Pancreas (tissue), 10 donors: ENCODE measurements at regions not wholly inside any gene's neighbourhood (a gene's known extent, or its start where the extent isn't known, plus 50 kb on each side); places are given as distances from the start of the nearest gene placed in this dataset.
"Not testable (repeated sequence)": the region's sequence is repeated elsewhere in the genome, so short reads cannot be mapped to it uniquely, and the experiment has no call there.

Source experiments
- ATAC-seq, 4 donors: fragments of 200-7000 bp; cut with Tn5 transposase; one replicate each; pipeline versions ENCODE4 v1.8.0 to v1.9.1; 2020; ENCODE audit warnings: mild to moderate bottlenecking in 4 of 4, moderate library complexity in 4 of 4
- DNase-seq, 6 donors: peaks; one replicate each; pipeline ENCODE4 v3.0.0-alpha.2; 2020
- FAIRE-seq: peaks from 2 replicates; lab custom pipeline; 2012; peaks lifted over from hg19 to GRCh38; lab: Jason Lieb, UNC
- H3K27ac ChIP-seq, 4 donors: fragments of 200-600 bp; sonication (generic); 1 replicate in 3 of 4; 2 replicates in 1 of 4; pipeline versions ENCODE4 v1.5.0 to v1.8.0; 2020
- H3K27me3 ChIP-seq, 4 donors: fragments of 200-600 bp; one replicate each; pipeline ENCODE4 v1.8.0; 2021
- H3K36me3 ChIP-seq, 3 donors: fragments of 200-600 bp; sonication (generic) in 1 of 3; one replicate each; pipeline versions ENCODE4 v1.5.0 to v1.8.0; 2020 to 2021
- H3K4me1 ChIP-seq, 3 donors: fragments of 200-600 bp; one replicate each; pipeline ENCODE4 v1.8.0; 2021
- H3K4me3 ChIP-seq, 4 donors: fragments of 200-600 bp; sonication (generic) in 2 of 4; one replicate each; pipeline versions ENCODE4 v1.5.0 to v1.8.0; 2020 to 2021
- H3K9me3 ChIP-seq, 4 donors: fragments of 200-600 bp; one replicate each; pipeline ENCODE4 v1.8.0; 2021
- WGBS, 2 donors: extraction: QIAGEN DNeasy Blood & Tissue Kit; methylation state at CpG; one replicate each; pipeline ENCODE4 v1.1.7; 2013; 5-methylcytosine and 5-hydroxymethylcytosine counted together
- intact Hi-C, 3 donors: fragments of 100-400 bp; cut with DNase I; formaldehyde crosslinking; loops; one replicate each; pipeline versions ENCODE4 v1.11.1 to v1.14.2; 2022
- TF ChIP-seq, protein P1 (sequence below), 4 donors: fragments of 200-600 bp; sonication (generic) in 3 of 4; IDR thresholded peaks; one replicate each; pipeline versions ENCODE4 v1.5.0 to v1.8.0; 2021; ENCODE audit warnings: antibody characterized with exemption in 4 of 4
- donor health status: healthy with polysubstance abuse.
- donor health status: DM: no; HTN: no; CAD: no; lungs with moderate emphysema.
- donor health status: DM: no; HTN: no; CAD: no.
- donor health status: control.
- donor health status: control.
- donor health status: Bipolar disorder and iron deficiency.
- donor health status: DM: yes; HTN: yes; CAD: no.
- donor health status: DM: no; HTN: no; CAD: no.
- donor health status: DM: no; HTN: no; CAD: no.
- donor health status: DM: yes; HTN: yes; CAD: no.

DNA sequence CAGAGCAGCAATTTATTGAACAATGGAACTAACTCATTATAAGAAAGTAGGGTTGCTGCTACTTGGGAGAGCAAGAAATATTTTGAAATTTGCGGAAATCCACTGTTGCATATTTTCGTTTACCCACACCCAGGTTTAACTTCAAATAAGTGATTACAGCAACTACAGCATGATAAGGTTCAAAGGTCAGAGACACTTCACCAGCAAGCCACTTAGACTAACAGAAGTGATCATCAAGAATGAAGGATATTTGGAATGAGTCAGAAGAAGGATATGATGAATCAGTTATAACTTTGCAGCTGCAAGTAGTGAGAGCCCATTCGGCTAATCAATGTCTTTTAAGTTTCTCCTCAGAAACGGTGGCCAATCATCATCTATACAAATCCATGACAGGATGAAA, 199.3 kb downstream of the TMA16 start:
- 59 to 75% methylated on average over 4 of the region's 4 CpGs for WGBS, 2 donors
- no peak for ATAC-seq
- TF ChIP-seq, protein P1, sequence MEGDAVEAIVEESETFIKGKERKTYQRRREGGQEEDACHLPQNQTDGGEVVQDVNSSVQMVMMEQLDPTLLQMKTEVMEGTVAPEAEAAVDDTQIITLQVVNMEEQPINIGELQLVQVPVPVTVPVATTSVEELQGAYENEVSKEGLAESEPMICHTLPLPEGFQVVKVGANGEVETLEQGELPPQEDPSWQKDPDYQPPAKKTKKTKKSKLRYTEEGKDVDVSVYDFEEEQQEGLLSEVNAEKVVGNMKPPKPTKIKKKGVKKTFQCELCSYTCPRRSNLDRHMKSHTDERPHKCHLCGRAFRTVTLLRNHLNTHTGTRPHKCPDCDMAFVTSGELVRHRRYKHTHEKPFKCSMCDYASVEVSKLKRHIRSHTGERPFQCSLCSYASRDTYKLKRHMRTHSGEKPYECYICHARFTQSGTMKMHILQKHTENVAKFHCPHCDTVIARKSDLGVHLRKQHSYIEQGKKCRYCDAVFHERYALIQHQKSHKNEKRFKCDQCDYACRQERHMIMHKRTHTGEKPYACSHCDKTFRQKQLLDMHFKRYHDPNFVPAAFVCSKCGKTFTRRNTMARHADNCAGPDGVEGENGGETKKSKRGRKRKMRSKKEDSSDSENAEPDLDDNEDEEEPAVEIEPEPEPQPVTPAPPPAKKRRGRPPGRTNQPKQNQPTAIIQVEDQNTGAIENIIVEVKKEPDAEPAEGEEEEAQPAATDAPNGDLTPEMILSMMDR (IDR thresholded peaks at IDR 0.05): no peak
- no peaks in the 10 kb centered on the region for H3K9me3 ChIP-seq
- no peak for FAIRE-seq
- no peaks in the 10 kb centered on the region for H3K4me1 ChIP-seq
- no peaks in the 10 kb centered on the region for H3K27me3 ChIP-seq
- H3K27ac ChIP-seq: no peak overlapping the region
- H3K36me3 ChIP-seq: no peaks in the 10 kb centered on the region
- no peak for DNase-seq
- H3K4me3 ChIP-seq: no peak overlapping the region
- intact Hi-C loops: no loop called here

GRCh38 chr4:163694385-163694784, 199.9 kb downstream of the TMA16 start:
- no peaks in the 10 kb centered on the region for H3K36me3 ChIP-seq
- H3K4me3 ChIP-seq: no peak overlapping the region
- DNase-seq: no peak
- no peak for ATAC-seq
- intact Hi-C loops: no loop called here
- no peaks in the 10 kb centered on the region for H3K9me3 ChIP-seq
- FAIRE-seq: no peak
- no peaks in the 10 kb centered on the region for H3K27me3 ChIP-seq
- H3K4me1 ChIP-seq: no peaks in the 10 kb centered on the region
- H3K27ac ChIP-seq: no peak overlapping the region
- TF ChIP-seq, protein P1 (IDR thresholded peaks at IDR 0.05): no peak

DNA sequence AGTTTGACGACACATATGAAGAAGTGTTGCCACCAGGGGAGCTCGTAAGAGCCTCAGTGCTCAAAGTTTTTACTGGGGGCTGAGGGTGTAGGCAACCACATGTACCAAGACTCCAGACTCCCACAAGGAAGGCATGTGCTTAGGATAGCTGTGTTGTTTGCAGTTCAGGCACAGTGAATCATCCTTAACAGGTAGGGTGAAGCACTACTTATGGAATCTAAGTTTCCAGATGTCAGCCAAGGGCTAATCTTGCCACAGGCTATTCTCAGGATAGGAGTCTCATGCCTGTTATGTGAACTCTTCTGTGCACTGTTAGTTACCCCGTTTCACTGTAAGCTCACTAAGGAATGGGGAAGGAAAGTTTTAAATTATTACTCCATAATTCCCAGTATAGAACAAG, 202.6 kb downstream of the TMA16 start:
- WGBS, 2 donors: 42 to 59% methylated on average over 3 of the region's 3 CpGs
- Histone ChIP-seq H3K27ac (no peak overlapping the region), H3K4me3 (no peak overlapping the region), H3K36me3 (no peaks in the 10 kb centered on the region), H3K27me3 (no peaks in the 10 kb centered on the region), H3K9me3 (no peaks in the 10 kb centered on the region), H3K4me1 (no peaks in the 10 kb centered on the region)
- DNase-seq: no peak
- intact Hi-C loops: no loop called here
- no peak for FAIRE-seq
- TF ChIP-seq, protein P1 (IDR thresholded peaks at IDR 0.05): no peak
- ATAC-seq: no peak

DNA sequence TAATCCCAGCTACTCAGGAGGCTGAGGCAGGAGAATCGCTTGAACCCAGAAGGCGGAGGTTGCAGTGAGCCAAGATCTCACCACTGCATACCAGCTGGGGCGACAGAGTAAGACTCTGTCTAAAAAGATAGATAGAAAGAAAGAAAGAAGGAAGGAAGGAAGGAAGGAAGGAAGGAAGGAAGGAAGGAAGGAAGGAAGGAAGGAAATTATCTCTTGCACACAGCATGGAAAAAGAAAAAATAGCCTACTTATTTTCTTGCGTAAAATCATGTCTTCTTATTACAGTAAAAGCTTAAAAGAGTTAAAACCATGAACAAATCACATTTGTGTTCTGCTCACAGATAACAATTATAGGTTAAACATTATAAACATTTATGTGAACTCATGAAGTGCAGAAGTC, 205.9 kb downstream of the TMA16 start:
- ATAC-seq, H3K27me3 ChIP-seq, FAIRE-seq, H3K36me3 ChIP-seq, H3K9me3 ChIP-seq, H3K4me3 ChIP-seq, H3K4me1 ChIP-seq, intact Hi-C loops, DNase-seq, H3K27ac ChIP-seq: not testable (repeated sequence)
- 84 to 90% methylated on average over 4 of the region's 4 CpGs for WGBS, 2 donors

GRCh38 chr4:163701916-163702315, 207.4 kb downstream of the TMA16 start:
- no peak for FAIRE-seq
- ATAC-seq: no peak
- Histone ChIP-seq H3K4me1 (no peaks in the 10 kb centered on the region), H3K4me3 (no peak overlapping the region), H3K9me3 (no peaks in the 10 kb centered on the region), H3K36me3 (no peaks in the 10 kb centered on the region), H3K27me3 (no peaks in the 10 kb centered on the region), H3K27ac (no peak overlapping the region)
- DNase-seq: no peak
- WGBS, 2 donors: 47 to 58% methylated on average over 5 of the region's 5 CpGs
- TF ChIP-seq, protein P1 (IDR thresholded peaks at IDR 0.05): no peak
- intact Hi-C loops: no loop called here

DNA sequence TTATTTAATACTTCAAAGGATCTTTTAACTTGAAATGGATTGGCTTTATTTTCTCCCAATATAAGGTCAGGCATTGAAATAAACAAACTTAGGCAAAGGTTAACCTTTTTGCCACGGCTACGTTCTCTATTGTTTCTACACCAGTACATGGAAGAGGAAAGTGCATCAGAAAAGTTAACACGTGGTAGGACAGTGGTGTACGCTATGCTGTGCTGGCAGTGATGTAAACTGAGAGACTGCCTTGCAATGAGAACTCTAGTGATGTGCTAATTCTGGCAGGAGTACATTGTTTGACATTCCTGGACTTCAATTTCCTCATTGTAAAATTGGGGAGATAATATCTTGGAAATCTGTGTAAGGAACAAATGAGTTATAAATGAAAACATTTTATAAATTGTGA, 208.2 kb downstream of the TMA16 start:
- Histone ChIP-seq H3K9me3 (no peaks in the 10 kb centered on the region), H3K36me3 (no peaks in the 10 kb centered on the region), H3K4me1 (no peaks in the 10 kb centered on the region), H3K27ac (no peak overlapping the region), H3K27me3 (no peaks in the 10 kb centered on the region), H3K4me3 (no peak overlapping the region)
- TF ChIP-seq, protein P1 (IDR thresholded peaks at IDR 0.05): no peak
- FAIRE-seq: no peak
- WGBS, 2 donors: 39 to 49% methylated on average over 4 of the region's 4 CpGs
- DNase-seq: no peak
- intact Hi-C loops: no loop called here
- ATAC-seq: no peak
